LNCaP clone FGC (cell line): ENCODE measurements at regions not wholly inside any gene's neighbourhood (a gene's known extent, or its start where the extent isn't known, plus 50 kb on each side); places are given as distances from the start of the nearest gene placed in this dataset.

ENCODE experiments used
- DNase-seq: peaks from one replicate; pipeline ENCODE4 v3.0.0-alpha.2; 2011; ENCODE audit warnings: low read depth
- H3K4me3 ChIP-seq: 2 replicates; pipeline ENCODE4 v1.5.1; 2011; ENCODE audit warnings: mild to moderate bottlenecking, low read depth, low read length, control low read depth
- TF ChIP-seq, protein P1 (sequence below): IDR thresholded peaks from 2 replicates; pipeline ENCODE4 v1.5.1; 2012; ENCODE audit warnings: mild to moderate bottlenecking; ENCODE audit not compliant: control insufficient read depth, insufficient read depth; ENCODE audit errors: extremely low read depth

DNA sequence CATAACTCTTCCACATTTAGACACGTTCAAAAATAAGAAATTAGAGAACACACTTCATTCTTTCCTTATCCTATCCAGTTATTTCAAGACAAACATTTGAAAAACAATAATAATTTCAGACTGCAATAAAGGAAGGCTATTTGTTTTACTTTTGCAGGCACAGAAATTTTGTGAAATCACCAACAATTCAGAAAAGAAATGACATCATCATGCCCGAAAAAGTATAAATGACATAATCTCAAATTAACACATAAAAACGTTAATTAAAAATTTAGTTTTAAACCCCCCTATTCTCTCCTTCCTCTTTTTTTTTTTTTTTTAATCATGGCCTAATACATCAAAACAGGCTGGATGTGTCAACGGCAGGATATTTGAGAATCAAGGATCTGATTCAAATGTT lies 468.4 kb upstream of the RBFOX1 start:
- H3K4me3 ChIP-seq, result no peak overlapping the region
- TF ChIP-seq, protein P1, sequence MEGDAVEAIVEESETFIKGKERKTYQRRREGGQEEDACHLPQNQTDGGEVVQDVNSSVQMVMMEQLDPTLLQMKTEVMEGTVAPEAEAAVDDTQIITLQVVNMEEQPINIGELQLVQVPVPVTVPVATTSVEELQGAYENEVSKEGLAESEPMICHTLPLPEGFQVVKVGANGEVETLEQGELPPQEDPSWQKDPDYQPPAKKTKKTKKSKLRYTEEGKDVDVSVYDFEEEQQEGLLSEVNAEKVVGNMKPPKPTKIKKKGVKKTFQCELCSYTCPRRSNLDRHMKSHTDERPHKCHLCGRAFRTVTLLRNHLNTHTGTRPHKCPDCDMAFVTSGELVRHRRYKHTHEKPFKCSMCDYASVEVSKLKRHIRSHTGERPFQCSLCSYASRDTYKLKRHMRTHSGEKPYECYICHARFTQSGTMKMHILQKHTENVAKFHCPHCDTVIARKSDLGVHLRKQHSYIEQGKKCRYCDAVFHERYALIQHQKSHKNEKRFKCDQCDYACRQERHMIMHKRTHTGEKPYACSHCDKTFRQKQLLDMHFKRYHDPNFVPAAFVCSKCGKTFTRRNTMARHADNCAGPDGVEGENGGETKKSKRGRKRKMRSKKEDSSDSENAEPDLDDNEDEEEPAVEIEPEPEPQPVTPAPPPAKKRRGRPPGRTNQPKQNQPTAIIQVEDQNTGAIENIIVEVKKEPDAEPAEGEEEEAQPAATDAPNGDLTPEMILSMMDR, result no peak
- DNase-seq, result no peak

DNA sequence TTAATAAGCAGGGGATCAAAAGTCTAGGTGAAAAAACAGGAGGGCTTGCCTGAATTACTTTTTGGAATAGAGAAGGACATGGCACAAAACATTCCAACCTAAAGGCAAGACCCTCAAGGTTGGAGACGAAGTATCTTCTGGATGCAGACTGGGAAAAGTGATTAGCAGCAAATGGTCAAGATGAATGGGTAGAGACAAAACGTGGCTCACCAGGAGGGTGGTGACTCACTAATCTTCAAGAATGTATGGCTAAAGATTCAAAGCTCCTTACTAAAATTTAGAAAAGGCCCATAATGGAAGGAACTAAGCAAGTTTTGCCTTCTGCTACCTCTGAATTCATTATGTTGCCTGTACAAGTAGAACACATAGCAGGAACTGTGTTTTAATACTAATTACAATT lies 469.5 kb upstream of the RBFOX1 start:
- TF ChIP-seq, protein P1, result no peak
- H3K4me3 ChIP-seq, result no peak overlapping the region
- DNase-seq, result no peak

DNA sequence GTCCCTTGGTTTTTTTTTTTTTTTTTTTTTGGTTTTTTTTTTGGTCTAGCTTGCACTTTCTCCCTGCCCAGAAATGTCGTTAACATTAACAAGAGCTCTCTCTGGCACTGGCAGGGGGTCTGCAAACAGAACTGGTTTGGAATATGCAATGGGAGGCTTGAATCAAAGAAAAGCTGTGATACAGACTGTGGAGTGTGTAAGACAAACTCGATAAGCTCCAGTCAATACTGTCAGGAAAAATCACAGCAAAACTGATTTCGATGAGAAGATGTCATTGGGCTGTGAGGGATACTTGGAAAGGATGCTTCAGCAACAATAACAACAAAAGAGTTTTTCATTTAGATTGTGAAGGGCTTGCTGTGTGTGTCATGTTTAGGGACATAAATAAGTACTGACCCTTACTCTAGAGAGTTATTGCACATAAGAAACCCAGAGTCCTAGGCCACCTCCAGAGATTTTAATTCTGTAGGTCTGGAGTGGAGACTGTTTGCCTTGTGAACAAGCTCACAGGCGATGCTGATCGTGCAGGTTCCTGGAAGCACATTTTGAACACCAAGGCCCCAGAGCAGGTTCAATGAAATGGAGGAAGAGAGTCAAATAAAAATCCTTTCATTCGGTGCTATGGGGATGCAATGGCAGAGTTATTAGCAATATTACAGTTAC lies 470.7 kb upstream of the RBFOX1 start:
- H3K4me3 ChIP-seq, result no peak overlapping the region
- no peak for DNase-seq
- TF ChIP-seq, protein P1, result no peak

DNA sequence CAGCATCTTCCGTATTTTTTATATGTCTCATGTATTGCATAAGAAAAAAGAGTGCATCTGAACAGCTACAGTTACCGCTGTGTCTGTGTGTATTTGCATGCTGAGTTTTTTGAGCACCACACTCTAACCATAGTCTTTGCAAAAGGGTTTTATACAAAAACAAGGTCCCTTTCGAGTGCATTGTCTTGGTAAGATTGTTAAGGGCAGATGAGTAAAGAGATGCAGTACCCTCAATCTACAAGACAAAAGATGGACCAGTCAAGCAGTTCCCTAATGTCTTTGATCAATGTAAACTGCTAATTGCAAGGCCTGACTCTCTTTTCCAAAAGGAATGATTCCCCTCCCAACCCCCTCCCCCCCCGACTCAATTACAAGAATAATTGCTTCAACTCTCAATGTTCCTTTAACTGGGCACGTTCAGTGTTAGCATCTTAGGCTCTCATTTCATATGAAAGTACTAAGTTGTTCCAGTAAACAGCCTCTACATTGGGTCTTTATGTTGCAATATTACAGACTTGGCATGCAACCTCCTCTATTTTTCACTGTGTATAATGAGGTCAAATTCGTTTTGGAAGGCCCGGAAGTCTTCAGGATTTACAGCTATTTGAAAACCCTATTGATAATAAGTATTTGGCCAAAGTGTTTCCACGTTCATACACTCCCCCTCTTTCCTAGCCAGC lies 471.4 kb upstream of the RBFOX1 start:
- DNase-seq, result no peak

DNA sequence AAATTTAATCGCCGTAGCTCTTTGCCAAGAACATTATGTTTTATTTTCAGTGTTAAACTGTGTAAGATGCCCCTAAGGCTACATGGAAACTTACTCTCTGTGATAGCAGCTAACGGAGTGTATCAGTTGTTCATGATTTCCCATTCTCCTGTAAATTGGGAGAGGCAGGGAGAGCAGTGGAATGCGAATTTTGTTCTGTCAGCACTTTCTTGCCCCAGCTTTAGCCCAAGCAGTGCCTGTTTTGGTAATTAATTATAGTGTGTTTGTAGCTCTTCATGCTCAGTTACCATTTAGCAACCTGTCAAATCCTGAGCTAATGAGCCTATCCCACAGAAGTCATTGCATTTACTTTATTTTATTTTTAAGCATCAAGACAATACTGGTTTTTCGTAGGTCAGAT lies 475.1 kb upstream of the RBFOX1 start:
- no peak for DNase-seq
- TF ChIP-seq, protein P1, result no peak
- H3K4me3 ChIP-seq, result no peak overlapping the region

More for the DNA sequence above, 471.4 kb upstream of the RBFOX1 start:
- TF ChIP-seq, protein P1, result no peak
- H3K4me3 ChIP-seq, result no peak overlapping the region

DNA sequence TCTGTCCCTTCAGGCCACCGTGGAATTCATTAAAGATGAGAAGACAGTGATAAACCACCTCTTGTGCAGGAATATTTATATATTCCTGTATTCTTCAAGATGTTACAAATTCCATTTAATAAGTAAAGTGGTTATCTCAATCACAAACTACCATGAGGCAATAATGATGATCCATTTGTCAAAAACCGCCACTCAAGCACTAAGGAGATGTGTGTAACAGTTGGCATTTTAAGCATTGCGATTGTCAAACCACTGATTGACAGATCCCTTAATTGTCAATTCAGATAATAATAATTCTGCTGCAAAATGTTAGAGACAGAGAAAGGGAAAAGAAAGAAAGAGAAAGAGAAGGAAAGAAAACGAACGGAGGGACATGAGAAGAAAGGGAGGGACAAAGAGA lies 476.1 kb upstream of the RBFOX1 start:
- H3K4me3 ChIP-seq, result no peak overlapping the region
- no peak for DNase-seq
- TF ChIP-seq, protein P1, result no peak

DNA sequence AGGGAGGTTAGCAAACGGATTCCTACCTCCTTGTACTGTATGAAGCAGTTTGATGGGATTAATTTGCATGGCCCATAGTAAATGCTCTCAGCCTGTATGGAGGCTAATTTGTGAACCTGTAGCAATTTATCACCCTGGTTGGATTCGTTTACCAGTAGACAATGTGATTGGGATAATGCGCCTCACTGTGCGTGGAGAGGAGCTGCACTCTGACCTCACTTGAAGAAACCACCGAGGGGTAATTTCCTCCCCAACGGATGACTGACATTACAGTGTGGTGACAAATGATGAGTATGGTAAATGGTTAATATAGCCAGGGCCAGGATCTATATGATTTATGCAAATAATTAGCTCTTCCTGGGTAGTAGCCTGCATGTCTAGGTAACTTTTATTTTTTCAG lies 479.1 kb upstream of the RBFOX1 start:
- TF ChIP-seq, protein P1, result no peak
- no peak for DNase-seq
- H3K4me3 ChIP-seq, result no peak overlapping the region
